ENCODE measurements at regions not wholly inside any gene's neighbourhood (a gene's known extent, or its start where the extent isn't known, plus 50 kb on each side); places are given as distances from the start of the nearest gene placed in this dataset.

DNA sequence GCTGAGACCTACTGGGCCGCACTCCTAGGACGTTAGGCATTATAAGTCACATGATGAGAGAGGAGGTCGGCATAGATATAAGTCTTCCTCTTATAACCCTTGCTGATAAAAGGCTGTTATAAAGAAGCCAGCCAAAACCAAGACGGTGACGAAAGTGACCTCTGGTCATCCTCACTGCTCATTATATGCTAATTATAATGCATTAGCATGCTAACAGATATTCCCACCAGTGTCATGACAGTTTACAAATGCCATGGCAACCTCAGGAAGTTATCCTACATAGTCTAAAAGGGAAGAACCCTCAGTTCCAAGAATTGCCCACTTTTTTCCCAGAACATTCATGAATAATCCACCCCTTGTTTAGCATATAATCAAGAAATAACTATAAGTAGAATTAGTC lies 222.4 kb downstream of the TLE1 start:
- no peaks in the 10 kb centered on the region for H3K9me3 ChIP-seq (ENCODE audit: control insufficient read depth, insufficient read depth, low read depth, low read length)

DNA sequence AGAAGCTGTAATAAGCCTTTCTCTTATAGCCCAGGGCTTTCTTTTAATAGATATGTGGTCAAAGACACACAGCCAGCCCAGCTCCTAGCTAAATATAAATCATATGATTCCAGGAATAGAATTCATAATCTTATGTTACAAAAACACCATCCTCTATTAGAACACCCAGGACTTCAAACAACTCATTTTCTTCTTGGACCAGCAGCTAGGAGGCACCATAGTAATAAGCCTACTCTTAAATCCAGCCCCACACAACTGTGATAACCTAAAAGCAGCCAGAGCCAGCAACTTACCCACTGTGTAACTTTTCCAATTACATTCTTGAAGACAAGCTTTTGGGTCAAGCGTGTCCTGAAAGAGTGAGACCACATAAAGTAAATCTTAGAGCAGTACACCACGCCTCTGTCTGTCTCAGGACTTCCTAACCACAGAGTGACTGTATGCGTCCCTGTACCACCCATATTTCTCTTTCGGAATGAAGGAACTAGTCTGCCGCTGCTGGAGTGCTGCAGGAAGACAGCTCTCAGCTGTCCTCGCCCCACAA lies 223.8 kb downstream of the TLE1 start:
- H3K27ac ChIP-seq (ENCODE audit: low read depth, low read length) = no peak overlapping the region
- no peak overlapping the region for H3K4me3 ChIP-seq (ENCODE audit: low read depth, low read length)
- no peaks in the 10 kb centered on the region for H3K4me1 ChIP-seq (ENCODE audit: control insufficient read depth, insufficient read depth, low read length)
- H3K9ac ChIP-seq (ENCODE audit: low read length) = no peak overlapping the region
- H3K36me3 ChIP-seq (ENCODE audit: control insufficient read depth, insufficient read depth, low read length) = no peaks in the 10 kb centered on the region
- no peaks in the 10 kb centered on the region for H3K9me3 ChIP-seq (ENCODE audit: control insufficient read depth, insufficient read depth, low read depth, low read length)
- H3K27me3 ChIP-seq (ENCODE audit: control insufficient read depth, insufficient read depth, low read length) = no peaks in the 10 kb centered on the region

More for the DNA sequence above, 222.4 kb downstream of the TLE1 start:
- Histone ChIP-seq H3K36me3 (ENCODE audit: control insufficient read depth, insufficient read depth, low read length) (no peaks in the 10 kb centered on the region), H3K27me3 (ENCODE audit: control insufficient read depth, insufficient read depth, low read length) (no peaks in the 10 kb centered on the region), H3K27ac (ENCODE audit: low read depth, low read length) (no peak overlapping the region), H3K9ac (ENCODE audit: low read length) (no peak overlapping the region), H3K4me3 (ENCODE audit: low read depth, low read length) (no peak overlapping the region), H3K4me1 (ENCODE audit: control insufficient read depth, insufficient read depth, low read length) (no peaks in the 10 kb centered on the region)

- H3K4me1 ChIP-seq (ENCODE audit: control insufficient read depth, insufficient read depth, low read length) = no peaks in the 10 kb centered on the region
- no peaks in the 10 kb centered on the region for H3K36me3 ChIP-seq (ENCODE audit: control insufficient read depth, insufficient read depth, low read length)
- no peak overlapping the region for H3K27ac ChIP-seq (ENCODE audit: low read depth, low read length)
- H3K9ac ChIP-seq (ENCODE audit: low read length) = no peak overlapping the region
- H3K9me3 ChIP-seq (ENCODE audit: control insufficient read depth, insufficient read depth, low read depth, low read length) = no peaks in the 10 kb centered on the region
- no peaks in the 10 kb centered on the region for H3K27me3 ChIP-seq (ENCODE audit: control insufficient read depth, insufficient read depth, low read length)
- H3K4me3 ChIP-seq (ENCODE audit: low read depth, low read length) = no peak overlapping the region
These were observed 226.5 kb downstream of the TLE1 start for GRCh38 chr9:81462801-81463200.

GRCh38 chr9:81461196-81461595 lies 228.2 kb downstream of the TLE1 start:
- Histone ChIP-seq H3K4me3 (ENCODE audit: low read depth, low read length) (no peak overlapping the region), H3K36me3 (ENCODE audit: control insufficient read depth, insufficient read depth, low read length) (no peaks in the 10 kb centered on the region), H3K27ac (ENCODE audit: low read depth, low read length) (no peak overlapping the region), H3K4me1 (ENCODE audit: control insufficient read depth, insufficient read depth, low read length) (no peaks in the 10 kb centered on the region), H3K9me3 (ENCODE audit: control insufficient read depth, insufficient read depth, low read depth, low read length) (no peaks in the 10 kb centered on the region), H3K9ac (ENCODE audit: low read length) (no peak overlapping the region), H3K27me3 (ENCODE audit: control insufficient read depth, insufficient read depth, low read length) (no peaks in the 10 kb centered on the region)

GRCh38 chr9:81460693-81461092 lies 228.7 kb downstream of the TLE1 start:
- Histone ChIP-seq H3K9me3 (ENCODE audit: control insufficient read depth, insufficient read depth, low read depth, low read length) (no peaks in the 10 kb centered on the region), H3K4me1 (ENCODE audit: control insufficient read depth, insufficient read depth, low read length) (no peaks in the 10 kb centered on the region), H3K9ac (ENCODE audit: low read length) (no peak overlapping the region), H3K27ac (ENCODE audit: low read depth, low read length) (no peak overlapping the region), H3K4me3 (ENCODE audit: low read depth, low read length) (no peak overlapping the region), H3K36me3 (ENCODE audit: control insufficient read depth, insufficient read depth, low read length) (no peaks in the 10 kb centered on the region), H3K27me3 (ENCODE audit: control insufficient read depth, insufficient read depth, low read length) (no peaks in the 10 kb centered on the region)

GRCh38 chr9:81459591-81459990 lies 229.8 kb downstream of the TLE1 start:
- Histone ChIP-seq H3K4me1 (ENCODE audit: control insufficient read depth, insufficient read depth, low read length) (no peaks in the 10 kb centered on the region), H3K36me3 (ENCODE audit: control insufficient read depth, insufficient read depth, low read length) (no peaks in the 10 kb centered on the region), H3K4me3 (ENCODE audit: low read depth, low read length) (no peak overlapping the region), H3K9me3 (ENCODE audit: control insufficient read depth, insufficient read depth, low read depth, low read length) (no peaks in the 10 kb centered on the region), H3K27me3 (ENCODE audit: control insufficient read depth, insufficient read depth, low read length) (no peaks in the 10 kb centered on the region), H3K9ac (ENCODE audit: low read length) (no peak overlapping the region), H3K27ac (ENCODE audit: low read depth, low read length) (no peak overlapping the region)

GRCh38 chr9:81456431-81457006 lies 232.8 kb downstream of the TLE1 start:
- no peak overlapping the region for H3K4me3 ChIP-seq (ENCODE audit: low read depth, low read length)
- no peak overlapping the region for H3K9ac ChIP-seq (ENCODE audit: low read length)
- no peak overlapping the region for H3K27ac ChIP-seq (ENCODE audit: low read depth, low read length)
- H3K9me3 ChIP-seq (ENCODE audit: control insufficient read depth, insufficient read depth, low read depth, low read length) = no peaks in the 10 kb centered on the region
- H3K36me3 ChIP-seq (ENCODE audit: control insufficient read depth, insufficient read depth, low read length) = no peaks in the 10 kb centered on the region
- H3K4me1 ChIP-seq (ENCODE audit: control insufficient read depth, insufficient read depth, low read length) = no peaks in the 10 kb centered on the region
- no peaks in the 10 kb centered on the region for H3K27me3 ChIP-seq (ENCODE audit: control insufficient read depth, insufficient read depth, low read length)

- no peak overlapping the region for H3K27ac ChIP-seq (ENCODE audit: low read depth, low read length)
- H3K36me3 ChIP-seq (ENCODE audit: control insufficient read depth, insufficient read depth, low read length) = no peaks in the 10 kb centered on the region
- H3K27me3 ChIP-seq (ENCODE audit: control insufficient read depth, insufficient read depth, low read length) = no peaks in the 10 kb centered on the region
- H3K9me3 ChIP-seq (ENCODE audit: control insufficient read depth, insufficient read depth, low read depth, low read length) = no peaks in the 10 kb centered on the region
- H3K4me1 ChIP-seq (ENCODE audit: control insufficient read depth, insufficient read depth, low read length) = no peaks in the 10 kb centered on the region
- H3K9ac ChIP-seq (ENCODE audit: low read length) = no peak overlapping the region
- no peak overlapping the region for H3K4me3 ChIP-seq (ENCODE audit: low read depth, low read length)
These were observed 233.7 kb downstream of the TLE1 start for GRCh38 chr9:81455462-81456219.

DNA sequence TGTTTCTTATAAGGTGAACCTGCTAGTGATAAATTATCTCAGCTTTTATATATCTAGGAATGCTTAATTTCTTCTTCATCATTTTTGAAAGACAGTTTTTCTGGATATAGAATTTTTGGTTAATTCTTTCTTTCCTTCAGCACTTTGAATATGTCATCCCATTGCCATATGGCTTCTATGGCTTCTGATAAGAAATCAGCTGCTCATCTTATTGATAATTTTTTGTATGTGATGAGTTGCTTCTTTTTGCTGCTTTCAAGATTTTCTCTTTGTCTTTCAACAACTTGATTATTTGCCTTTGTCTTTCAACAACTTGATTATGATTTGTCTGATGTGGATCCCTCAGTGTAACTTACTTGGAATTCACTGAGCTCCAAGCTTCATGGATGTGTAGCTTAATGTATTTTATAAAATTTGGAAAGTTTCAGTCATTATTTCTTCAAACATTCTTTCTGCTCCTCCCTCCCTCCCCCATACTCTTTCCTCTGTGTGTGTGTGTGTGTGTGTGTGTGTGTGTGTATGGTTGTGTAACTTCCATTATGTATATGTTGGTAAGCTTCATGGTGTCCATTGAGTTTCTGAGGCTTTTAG lies 243.9 kb downstream of the TLE1 start:
- Histone ChIP-seq H3K27ac (ENCODE audit: low read depth, low read length) (no peak overlapping the region), H3K4me3 (ENCODE audit: low read depth, low read length) (no peak overlapping the region), H3K4me1 (ENCODE audit: control insufficient read depth, insufficient read depth, low read length) (no peaks in the 10 kb centered on the region), H3K9ac (ENCODE audit: low read length) (no peak overlapping the region), H3K9me3 (ENCODE audit: control insufficient read depth, insufficient read depth, low read depth, low read length) (peaks cover 30% of the 10 kb centered on the region), H3K36me3 (ENCODE audit: control insufficient read depth, insufficient read depth, low read length) (no peaks in the 10 kb centered on the region), H3K27me3 (ENCODE audit: control insufficient read depth, insufficient read depth, low read length) (no peaks in the 10 kb centered on the region)

DNA sequence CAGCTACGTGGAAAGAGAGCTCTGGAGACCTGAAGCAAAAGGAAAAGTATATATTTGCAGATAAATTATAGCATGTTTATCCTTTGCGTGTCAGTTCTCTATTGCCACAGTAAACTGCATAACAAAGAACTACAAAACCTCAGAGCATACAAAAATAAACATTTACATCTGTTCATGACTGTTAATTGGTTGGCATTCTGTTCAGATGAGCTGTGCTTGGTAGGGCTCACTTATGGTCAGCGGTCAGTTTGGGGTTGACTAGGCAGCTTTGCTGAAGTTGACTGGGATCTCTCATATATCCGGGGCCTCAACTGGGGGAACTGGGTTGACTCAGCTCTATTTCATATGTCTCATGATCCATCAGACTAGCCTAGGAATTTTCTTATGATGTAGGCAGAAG lies 257.7 kb downstream of the TLE1 start:
- Histone ChIP-seq H3K27ac (ENCODE audit: low read depth, low read length) (no peak overlapping the region), H3K9me3 (ENCODE audit: control insufficient read depth, insufficient read depth, low read depth, low read length) (peaks cover 30% of the 10 kb centered on the region), H3K36me3 (ENCODE audit: control insufficient read depth, insufficient read depth, low read length) (no peaks in the 10 kb centered on the region), H3K4me1 (ENCODE audit: control insufficient read depth, insufficient read depth, low read length) (no peaks in the 10 kb centered on the region), H3K27me3 (ENCODE audit: control insufficient read depth, insufficient read depth, low read length) (no peaks in the 10 kb centered on the region), H3K9ac (ENCODE audit: low read length) (no peak overlapping the region), H3K4me3 (ENCODE audit: low read depth, low read length) (no peak overlapping the region)

- Histone ChIP-seq H3K36me3 (ENCODE audit: control insufficient read depth, insufficient read depth, low read length) (no peaks in the 10 kb centered on the region), H3K4me1 (ENCODE audit: control insufficient read depth, insufficient read depth, low read length) (no peaks in the 10 kb centered on the region), H3K27me3 (ENCODE audit: control insufficient read depth, insufficient read depth, low read length) (no peaks in the 10 kb centered on the region), H3K9me3 (ENCODE audit: control insufficient read depth, insufficient read depth, low read depth, low read length) (peaks cover 34% of the 10 kb centered on the region), H3K4me3 (ENCODE audit: low read depth, low read length) (no peak overlapping the region), H3K27ac (ENCODE audit: low read depth, low read length) (no peak overlapping the region), H3K9ac (ENCODE audit: low read length) (no peak overlapping the region)
These were observed 258.6 kb downstream of the TLE1 start for GRCh38 chr9:81430727-81431126.
